HEK293 (cell line): ENCODE measurements at regions not wholly inside any gene's neighbourhood (a gene's known extent, or its start where the extent isn't known, plus 50 kb on each side); places are given as distances from the start of the nearest gene placed in this dataset.

Experiments used
- CTCF ChIA-PET: fragments of 350-600 bp; formaldehyde crosslinking; extraction: SDS; loops from one replicate; lab custom pipeline; 2021; ENCODE audit warnings: antibody characterized with exemption; lab: Yijun Ruan, JAX
- POLR2A ChIA-PET: fragments of 300-600 bp; formaldehyde crosslinking; extraction: SDS; loops from one replicate; lab custom pipeline; 2020; ENCODE audit warnings: antibody characterized with exemption, inconsistent platforms; lab: Yijun Ruan, JAX
- H3K27ac ChIP-seq: fragments of 200-500 bp; sonication (Bioruptor generic); 2 replicates; pipeline ENCODE4 v1.5.1; 2014; ENCODE audit warnings: low read depth, low read length, control low read depth, inconsistent platforms; ENCODE audit errors: extremely low read depth
- H3K36me3 ChIP-seq, 2 experiments: fragments of 200-500 bp in 1 of 2; sonication (Bioruptor generic) in 1 of 2; 1 replicate in 1 of 2; 2 replicates in 1 of 2; pipeline ENCODE4 v1.5.1; 2014 to 2017; ENCODE audit warnings: inconsistent platforms in 2 of 2, low read length in 2 of 2; ENCODE audit not compliant: control insufficient read depth in 2 of 2, insufficient read depth in 1 of 2
- H3K4me1 ChIP-seq: fragments of 200-500 bp; sonication (Bioruptor generic); 2 replicates; pipeline ENCODE4 v1.5.1; 2014; ENCODE audit warnings: mild to moderate bottlenecking, low read length, inconsistent platforms; ENCODE audit not compliant: control insufficient read depth, insufficient read depth
- H3K4me3 ChIP-seq: 2 replicates; pipeline ENCODE4 v1.5.1; 2011; ENCODE audit warnings: low read depth, mild to moderate bottlenecking, control low read depth, low read length, moderate library complexity
- H3K9me3 ChIP-seq: fragments of 200-500 bp; sonication (Bioruptor generic); 2 replicates; pipeline ENCODE4 v1.5.1; 2014; ENCODE audit warnings: low read depth, low read length, inconsistent platforms; ENCODE audit not compliant: control insufficient read depth, insufficient read depth
- BCL11A ChIP-seq: fragments of 450-650 bp; formaldehyde crosslinking; IDR thresholded peaks from 2 replicates; pipeline ENCODE4 v1.5.1; 2016; ENCODE audit warnings: low read depth, missing biosample characterization, missing genetic modification characterization
- KLF8 ChIP-seq: fragments of 450-650 bp; formaldehyde crosslinking; IDR thresholded peaks from 2 replicates; pipeline ENCODE4 v1.5.1; 2016; ENCODE audit warnings: missing biosample characterization, missing genetic modification characterization
- OSR2 ChIP-seq: fragments of 450-650 bp; formaldehyde crosslinking; IDR thresholded peaks from 2 replicates; pipeline ENCODE4 v1.5.1; 2016; ENCODE audit warnings: missing biosample characterization, missing genetic modification characterization
- PBX3 ChIP-seq: sonication (generic); formaldehyde crosslinking; IDR thresholded peaks from 2 replicates; pipeline ENCODE4 v1.8.1; 2022; ENCODE audit warnings: mild to moderate bottlenecking, moderate library complexity, missing genetic modification reagents
- REST ChIP-seq: fragments of 450-650 bp; formaldehyde crosslinking; IDR thresholded peaks from 2 replicates; pipeline ENCODE4 v1.5.1; 2016; ENCODE audit warnings: missing biosample characterization, missing genetic modification characterization
- SCRT2 ChIP-seq: fragments of 450-650 bp; formaldehyde crosslinking; IDR thresholded peaks from 2 replicates; pipeline ENCODE4 v1.5.1; 2016; ENCODE audit warnings: missing biosample characterization, missing genetic modification characterization
- YY1 ChIP-seq: fragments of 450-650 bp; formaldehyde crosslinking; IDR thresholded peaks from 2 replicates; pipeline ENCODE4 v1.5.1; 2018; ENCODE audit warnings: missing biosample characterization, missing genetic modification characterization
- YY2 ChIP-seq: fragments of 450-650 bp; formaldehyde crosslinking; IDR thresholded peaks from 2 replicates; pipeline ENCODE4 v1.5.1; 2016; ENCODE audit warnings: missing biosample characterization, missing genetic modification characterization
- ZBTB8A ChIP-seq: fragments of 450-650 bp; formaldehyde crosslinking; IDR thresholded peaks from 2 replicates; pipeline ENCODE4 v1.5.1; 2016; ENCODE audit warnings: missing biosample characterization, missing genetic modification characterization
- ZNF138 ChIP-seq: fragments of 450-650 bp; formaldehyde crosslinking; IDR thresholded peaks from 2 replicates; pipeline ENCODE4 v1.5.1; 2016; ENCODE audit warnings: missing biosample characterization, missing genetic modification characterization, borderline replicate concordance
- ZNF174 ChIP-seq: fragments of 450-650 bp; formaldehyde crosslinking; IDR thresholded peaks from 2 replicates; pipeline ENCODE4 v1.5.0; 2017; ENCODE audit warnings: missing biosample characterization, mild to moderate bottlenecking, missing genetic modification characterization
- ZNF223 ChIP-seq: fragments of 450-650 bp; formaldehyde crosslinking; IDR thresholded peaks from 2 replicates; pipeline ENCODE4 v1.5.1; 2016; ENCODE audit warnings: missing biosample characterization, missing genetic modification characterization
- ZNF350 ChIP-seq: fragments of 450-650 bp; formaldehyde crosslinking; IDR thresholded peaks from 2 replicates; pipeline ENCODE4 v1.5.0; 2017; ENCODE audit warnings: missing biosample characterization, mild to moderate bottlenecking, missing genetic modification characterization
- ZNF404 ChIP-seq: fragments of 450-650 bp; formaldehyde crosslinking; IDR thresholded peaks from 2 replicates; pipeline ENCODE4 v1.5.1; 2017; ENCODE audit warnings: missing biosample characterization, missing genetic modification characterization
- ZNF473 ChIP-seq: fragments of 450-650 bp; formaldehyde crosslinking; IDR thresholded peaks from 2 replicates; pipeline ENCODE4 v1.5.1; 2017; ENCODE audit warnings: missing biosample characterization, missing genetic modification characterization
- ZNF510 ChIP-seq: fragments of 450-650 bp; formaldehyde crosslinking; IDR thresholded peaks from 2 replicates; pipeline ENCODE4 v1.5.1; 2018; ENCODE audit warnings: mild to moderate bottlenecking, missing genetic modification characterization, missing biosample characterization; ENCODE audit not compliant: insufficient replicate concordance
- ZNF514 ChIP-seq: fragments of 450-650 bp; formaldehyde crosslinking; IDR thresholded peaks from 2 replicates; pipeline ENCODE4 v1.5.1; 2016; ENCODE audit warnings: missing biosample characterization, missing genetic modification characterization
- ZNF624 ChIP-seq: fragments of 450-650 bp; formaldehyde crosslinking; IDR thresholded peaks from 2 replicates; pipeline ENCODE4 v1.5.1; 2017; ENCODE audit warnings: missing biosample characterization, missing genetic modification characterization
- ZNF629 ChIP-seq: fragments of 450-650 bp; formaldehyde crosslinking; IDR thresholded peaks from 2 replicates; pipeline ENCODE4 v1.5.1; 2017; ENCODE audit warnings: missing biosample characterization, missing genetic modification characterization
- ZNF660 ChIP-seq: fragments of 450-650 bp; IDR thresholded peaks from 2 replicates; pipeline ENCODE4 v1.5.1; 2018; ENCODE audit warnings: missing biosample characterization, mild to moderate bottlenecking, missing genetic modification characterization
- ZNF677 ChIP-seq: fragments of 450-650 bp; IDR thresholded peaks from 2 replicates; pipeline ENCODE4 v1.5.0; 2018; ENCODE audit warnings: missing biosample characterization, mild to moderate bottlenecking, missing genetic modification characterization, moderate library complexity
- ZNF768 ChIP-seq: fragments of 450-650 bp; formaldehyde crosslinking; IDR thresholded peaks from 2 replicates; pipeline ENCODE4 v1.5.1; 2018; ENCODE audit warnings: missing biosample characterization, mild to moderate bottlenecking, missing genetic modification characterization
- ZSCAN16 ChIP-seq: fragments of 450-650 bp; formaldehyde crosslinking; IDR thresholded peaks from 2 replicates; pipeline ENCODE4 v1.5.1; 2016; ENCODE audit warnings: missing biosample characterization, missing genetic modification characterization
- ZSCAN18 ChIP-seq: fragments of 450-650 bp; formaldehyde crosslinking; IDR thresholded peaks from 2 replicates; pipeline ENCODE4 v1.5.1; 2016; ENCODE audit warnings: missing biosample characterization, missing genetic modification characterization
- TF ChIP-seq, protein P1 (sequence below): fragments of 450-650 bp; formaldehyde crosslinking; IDR thresholded peaks from 2 replicates; pipeline ENCODE4 v1.5.1; 2016; ENCODE audit warnings: missing biosample characterization, missing genetic modification characterization
- TF ChIP-seq, protein P2 (sequence below): fragments of 450-650 bp; formaldehyde crosslinking; IDR thresholded peaks from 2 replicates; pipeline ENCODE4 v1.5.1; 2016; ENCODE audit warnings: missing biosample characterization, missing genetic modification characterization, borderline replicate concordance

GRCh38 chr12:82187595-82187994, 170.6 kb downstream of the CCDC59 start:
- Histone ChIP-seq H3K36me3 (no peaks in the 10 kb centered on the region), H3K4me3 (no peak overlapping the region), H3K4me1 (no peaks in the 10 kb centered on the region), H3K27ac (no peak overlapping the region), H3K9me3 (no peaks in the 10 kb centered on the region)
- POLR2A ChIA-PET, result no interaction called here
- CTCF ChIA-PET, result no interaction called here
- TF ChIP-seq ZBTB8A (tag by site-specific recombination), result no peak
- TF ChIP-seq OSR2 (tag by site-specific recombination), result no peak
- TF ChIP-seq ZNF629 (tag by site-specific recombination), result no peak
- no peak for TF ChIP-seq ZNF350 (tag by site-specific recombination)
- no peak for TF ChIP-seq ZNF473 (tag by site-specific recombination)
- no peak for TF ChIP-seq ZNF223 (tag by site-specific recombination)
- no peak for TF ChIP-seq ZSCAN16 (tag by site-specific recombination)
- no peak for TF ChIP-seq ZNF510 (tag by site-specific recombination)

DNA sequence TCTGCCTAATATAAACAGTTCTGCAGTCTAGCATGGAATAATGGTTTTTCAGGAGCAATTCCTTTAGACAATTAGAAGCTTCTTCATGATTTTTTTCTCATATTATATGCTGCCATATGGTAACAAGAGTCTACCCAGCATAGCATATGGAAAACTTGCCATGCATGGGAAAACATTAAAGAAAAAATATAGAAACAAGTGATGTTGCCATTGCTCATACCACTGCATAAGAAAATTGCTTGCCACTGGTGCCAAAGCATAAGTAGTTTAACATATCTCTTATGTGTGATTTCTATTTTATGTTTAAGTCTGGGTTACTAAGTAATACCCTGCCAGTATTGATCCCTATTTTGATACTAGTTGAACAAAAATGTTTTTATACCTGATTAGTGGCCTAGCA, 171.2 kb downstream of the CCDC59 start:
- H3K4me3 ChIP-seq, result no peak overlapping the region
- POLR2A ChIA-PET, result no interaction called here
- no peak for TF ChIP-seq ZNF677 (tag by site-specific recombination)
- TF ChIP-seq, protein P1, sequence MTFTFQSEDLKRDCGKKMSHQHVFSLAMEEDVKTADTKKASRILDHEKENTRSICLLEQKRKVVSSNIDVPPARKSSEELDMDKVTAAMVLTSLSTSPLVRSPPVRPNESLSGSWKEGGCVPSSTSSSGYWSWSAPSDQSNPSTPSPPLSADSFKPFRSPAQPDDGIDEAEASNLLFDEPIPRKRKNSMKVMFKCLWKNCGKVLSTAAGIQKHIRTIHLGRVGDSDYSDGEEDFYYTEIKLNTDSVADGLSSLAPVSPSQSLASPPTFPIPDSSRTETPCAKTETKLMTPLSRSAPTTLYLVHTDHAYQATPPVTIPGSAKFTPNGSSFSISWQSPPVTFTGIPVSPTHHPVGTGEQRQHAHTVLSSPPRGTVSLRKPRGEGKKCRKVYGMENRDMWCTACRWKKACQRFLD, result no peak
- TF ChIP-seq ZSCAN18 (tag by site-specific recombination), result no peak
- no peak for TF ChIP-seq YY1 (tag by site-specific recombination)
- no peak for TF ChIP-seq ZNF174
- no peak for TF ChIP-seq REST
- TF ChIP-seq BCL11A (tag by site-specific recombination), result no peak
- TF ChIP-seq ZNF138 (tag by site-specific recombination), result no peak
- TF ChIP-seq SCRT2, result no peak
- TF ChIP-seq YY2, result no peak
- TF ChIP-seq ZNF404 (tag by site-specific recombination), result no peak
- no peak for TF ChIP-seq PBX3 (CRISPR knock-in tag)
- no peak for TF ChIP-seq KLF8 (tag by site-specific recombination)
- TF ChIP-seq ZNF768 (tag by site-specific recombination), result no peak
- TF ChIP-seq, protein P2, sequence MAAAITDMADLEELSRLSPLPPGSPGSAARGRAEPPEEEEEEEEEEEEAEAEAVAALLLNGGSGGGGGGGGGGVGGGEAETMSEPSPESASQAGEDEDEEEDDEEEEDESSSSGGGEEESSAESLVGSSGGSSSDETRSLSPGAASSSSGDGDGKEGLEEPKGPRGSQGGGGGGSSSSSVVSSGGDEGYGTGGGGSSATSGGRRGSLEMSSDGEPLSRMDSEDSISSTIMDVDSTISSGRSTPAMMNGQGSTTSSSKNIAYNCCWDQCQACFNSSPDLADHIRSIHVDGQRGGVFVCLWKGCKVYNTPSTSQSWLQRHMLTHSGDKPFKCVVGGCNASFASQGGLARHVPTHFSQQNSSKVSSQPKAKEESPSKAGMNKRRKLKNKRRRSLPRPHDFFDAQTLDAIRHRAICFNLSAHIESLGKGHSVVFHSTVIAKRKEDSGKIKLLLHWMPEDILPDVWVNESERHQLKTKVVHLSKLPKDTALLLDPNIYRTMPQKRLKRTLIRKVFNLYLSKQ, result no peak
- TF ChIP-seq ZNF514 (tag by site-specific recombination), result no peak
- no peak for TF ChIP-seq ZNF660 (tag by site-specific recombination)
- TF ChIP-seq ZNF624 (tag by site-specific recombination), result no peak

More for the DNA sequence above, 171.2 kb downstream of the CCDC59 start:
- no peaks in the 10 kb centered on the region for H3K36me3 ChIP-seq
- H3K4me1 ChIP-seq, result no peaks in the 10 kb centered on the region
- H3K27ac ChIP-seq, result no peak overlapping the region
- CTCF ChIA-PET, result no interaction called here
- no peaks in the 10 kb centered on the region for H3K9me3 ChIP-seq
